ENCODE measurements at regions not wholly inside any gene's neighbourhood (a gene's known extent, or its start where the extent isn't known, plus 50 kb on each side); places are given as distances from the start of the nearest gene placed in this dataset.

GRCh38 chr2:8584174-8585066 lies 97.4 kb upstream of the ID2 start:
- Mint-ChIP-seq H3K27me3 (peaks cover 21% of the 10 kb centered on the region), H3K4me1 (peaks cover 39% of the 10 kb centered on the region), H3K4me3 (peak overlapping the region; percentile 64), H3K27ac (peak overlapping the region; percentile 27), H3K36me3 (ENCODE audit: low read depth) (no peaks in the 10 kb centered on the region), H3K9me3 (no peaks in the 10 kb centered on the region)
- POLR2A ChIA-PET: interaction anchor here (0.7 to 3.3 kb wide), 3 partner anchors 10 to 69 kb away, joined by 5 to 16 read pairs (median 7); no protein-coding TSS in a partner anchor
- DNase-seq (no peak), ATAC-seq (ENCODE audit: low read depth) (no peak)
- no peak for TF ChIP-seq CTCF (IDR thresholded peaks at IDR 0.05)
- intact Hi-C loops (cut with micrococcal nuclease): no loop called here
- CTCF ChIA-PET: no interaction called here

GRCh38 chr2:8586457-8587051 lies 95.3 kb upstream of the ID2 start:
- Mint-ChIP-seq H3K9me3 (no peaks in the 10 kb centered on the region), H3K36me3 (ENCODE audit: low read depth) (no peaks in the 10 kb centered on the region), H3K27ac (no peak overlapping the region), H3K4me1 (peaks cover 27% of the 10 kb centered on the region), H3K4me3 (no peak overlapping the region), H3K27me3 (peaks cover 22% of the 10 kb centered on the region)
- ATAC-seq (ENCODE audit: low read depth): no peak
- POLR2A ChIA-PET: no interaction called here
- CTCF ChIA-PET: no interaction called here
- intact Hi-C loops (cut with micrococcal nuclease): no loop called here
- no peak for TF ChIP-seq CTCF (IDR thresholded peaks at IDR 0.05)
- no peak for DNase-seq

GRCh38 chr2:8587251-8587791 lies 94.5 kb upstream of the ID2 start:
- POLR2A ChIA-PET: no interaction called here
- no peak overlapping the region for H3K27ac Mint-ChIP-seq
- H3K9me3 Mint-ChIP-seq: no peaks in the 10 kb centered on the region
- no peak overlapping the region for H3K4me3 Mint-ChIP-seq
- CTCF ChIA-PET: no interaction called here
- no peak for TF ChIP-seq CTCF (IDR thresholded peaks at IDR 0.05)
- H3K36me3 Mint-ChIP-seq (ENCODE audit: low read depth): no peaks in the 10 kb centered on the region
- H3K4me1 Mint-ChIP-seq: peaks cover 24% of the 10 kb centered on the region
- ATAC-seq (ENCODE audit: low read depth) (no peak), DNase-seq (no peak)
- H3K27me3 Mint-ChIP-seq: peaks cover 22% of the 10 kb centered on the region
- intact Hi-C loops (cut with micrococcal nuclease): no loop called here

GRCh38 chr2:8587920-8588830 lies 93.7 kb upstream of the ID2 start:
- DNase-seq (no peak), ATAC-seq (ENCODE audit: low read depth) (no peak)
- intact Hi-C loops (cut with micrococcal nuclease): no loop called here
- no peak overlapping the region for H3K27ac Mint-ChIP-seq
- CTCF ChIA-PET: no interaction called here
- H3K9me3 Mint-ChIP-seq: no peaks in the 10 kb centered on the region
- no peaks in the 10 kb centered on the region for H3K36me3 Mint-ChIP-seq (ENCODE audit: low read depth)
- peaks cover 16% of the 10 kb centered on the region for H3K4me1 Mint-ChIP-seq
- H3K4me3 Mint-ChIP-seq: no peak overlapping the region
- POLR2A ChIA-PET: no interaction called here
- no peak for TF ChIP-seq CTCF (IDR thresholded peaks at IDR 0.05)
- peaks cover 22% of the 10 kb centered on the region for H3K27me3 Mint-ChIP-seq

Measured in activated B cell treated with CpG ODN at 0.5 μM for 24 hours (primary cell).